Muscle of back (tissue), 3 donors: ENCODE measurements at regions not wholly inside any gene's neighbourhood (a gene's known extent, or its start where the extent isn't known, plus 50 kb on each side); places are given as distances from the start of the nearest gene placed in this dataset.
"Not testable (repeated sequence)": the region's sequence is repeated elsewhere in the genome, so short reads cannot be mapped to it uniquely, and the experiment has no call there.

Source experiments
- DNase-seq, 3 donors: peaks; one replicate each; pipeline versions ENCODE4 v3.0.0 to v3.0.0-alpha.2; 2013

DNA sequence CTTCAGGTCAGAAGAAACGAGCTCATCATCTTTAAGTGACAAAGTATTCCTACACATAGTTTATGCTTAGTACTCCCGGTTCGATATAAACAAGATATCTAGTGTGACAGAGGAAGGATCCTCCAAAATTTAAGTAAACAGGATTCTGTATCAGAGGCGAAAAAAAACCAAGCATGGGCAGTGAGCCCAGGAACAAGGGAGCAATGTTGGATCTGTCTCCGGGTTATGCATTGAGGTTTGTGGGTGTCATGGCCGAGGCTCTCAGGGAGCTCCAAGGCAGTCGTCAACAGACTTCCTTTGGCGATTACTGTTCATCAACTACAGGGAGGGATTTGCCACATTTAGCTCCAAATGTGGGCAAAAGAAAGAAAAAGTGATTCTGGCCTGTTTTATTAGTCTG lies 319.5 kb downstream of the CBLN4 start:
- no peak for DNase-seq

DNA sequence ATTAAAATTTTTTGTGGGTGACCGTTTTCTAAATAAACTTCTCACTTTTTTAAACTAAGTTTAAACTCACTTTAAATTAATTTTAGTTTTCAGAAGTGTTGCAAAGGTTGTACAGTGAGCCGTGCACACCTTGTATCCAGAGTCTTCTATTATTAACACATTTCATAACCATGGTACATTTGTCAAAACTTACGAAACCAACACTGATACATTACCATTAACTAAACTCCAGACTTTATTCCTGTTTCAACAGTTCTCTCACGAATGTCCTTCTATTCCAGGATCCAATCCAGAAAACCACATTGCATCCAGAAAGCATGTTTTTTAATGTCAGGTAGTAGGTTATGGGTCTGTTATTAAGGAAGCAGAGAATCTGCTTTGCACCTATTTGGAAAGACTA lies 319.9 kb downstream of the CBLN4 start:
- DNase-seq = no peak

DNA sequence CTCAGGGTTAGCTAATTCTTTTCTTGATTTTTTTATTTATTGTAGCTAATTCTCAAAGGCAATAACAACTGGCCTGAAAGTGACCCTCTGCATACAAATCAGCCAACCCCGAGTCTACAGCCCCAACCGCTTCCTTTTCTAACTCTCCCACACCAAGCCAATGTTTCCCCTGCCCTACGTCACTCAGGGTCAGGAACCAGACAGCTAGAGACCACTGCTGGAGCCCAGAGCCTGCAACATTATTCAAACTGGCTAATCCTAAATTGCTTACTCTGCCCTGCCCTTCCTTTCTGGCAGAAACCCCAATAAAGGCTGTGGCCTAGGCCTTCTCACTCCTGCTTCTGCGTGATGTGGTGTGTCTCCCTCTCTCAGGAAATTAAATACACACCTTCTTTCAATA lies 320.7 kb downstream of the CBLN4 start:
- peak in 1 of 3 donors; percentile 27 for DNase-seq

DNA sequence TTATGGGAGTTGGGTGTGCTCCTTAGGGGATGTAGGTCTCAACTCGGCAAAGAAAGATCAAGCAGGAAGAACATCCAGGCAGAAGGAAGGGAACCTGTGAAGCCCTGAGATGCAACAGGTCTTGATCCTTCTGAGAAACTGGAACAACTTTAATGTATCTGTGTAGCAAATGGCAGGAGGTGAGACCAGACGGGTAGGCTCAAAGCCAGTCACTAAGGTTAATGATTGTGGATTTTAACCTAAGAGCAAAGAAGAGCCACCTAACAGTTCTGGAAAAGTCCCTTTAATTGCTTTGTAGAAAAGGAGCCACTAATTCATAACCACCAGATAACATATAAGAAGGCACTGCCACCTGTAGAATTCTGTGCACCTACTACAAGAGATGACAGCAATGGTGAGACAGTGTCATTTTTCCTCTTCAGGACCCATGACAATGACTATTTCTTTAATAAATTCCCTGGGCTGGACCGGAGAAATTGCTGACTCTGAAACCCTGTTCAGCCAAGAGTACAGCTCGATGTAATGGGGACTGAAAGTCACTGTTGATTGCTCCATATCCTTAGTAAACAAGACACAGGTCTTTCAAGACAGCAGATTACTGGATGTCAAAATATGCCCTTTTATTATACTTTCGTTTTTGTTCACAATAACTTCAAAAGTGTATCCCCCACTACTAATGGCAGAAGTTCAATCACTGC lies 326.2 kb downstream of the CBLN4 start:
- DNase-seq = no peak

DNA sequence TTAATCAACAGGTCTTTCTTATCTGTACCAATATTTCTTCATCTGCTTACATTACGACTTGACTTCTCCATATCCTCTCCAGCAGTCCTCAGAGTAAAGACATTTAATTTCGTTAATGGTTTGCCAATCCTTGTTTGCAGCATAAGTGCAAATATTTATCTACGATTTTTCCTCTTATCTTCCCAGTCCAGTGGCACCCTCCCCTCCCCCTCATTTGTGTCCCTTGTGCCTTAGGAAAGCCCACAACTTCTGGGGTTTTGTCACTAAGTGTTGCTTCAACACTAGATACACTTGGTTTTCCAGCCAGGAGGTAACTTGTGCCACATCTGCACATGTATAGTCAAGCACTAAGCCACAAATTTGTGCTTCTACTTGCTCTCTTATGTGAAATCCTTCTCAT lies 327.2 kb downstream of the CBLN4 start:
- DNase-seq = no peak

DNA sequence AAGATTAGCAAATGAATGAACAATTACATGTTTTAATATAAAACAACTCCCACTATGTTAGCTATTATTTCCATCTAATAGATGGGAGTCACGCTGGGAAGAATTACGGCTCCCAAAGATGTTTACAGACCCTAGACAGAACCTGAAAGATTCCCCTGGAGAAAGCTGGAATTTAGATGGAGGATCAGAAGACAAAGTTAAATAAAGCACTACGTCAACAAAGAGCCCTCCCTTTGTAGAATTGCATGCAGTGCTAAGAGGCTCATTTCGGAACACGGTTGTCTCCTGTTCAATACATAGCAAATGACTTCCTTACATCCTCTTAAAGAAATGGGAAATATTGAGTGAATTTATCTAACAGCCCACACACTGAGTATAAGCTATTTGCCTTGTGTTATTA lies 328.3 kb downstream of the CBLN4 start:
- no peak for DNase-seq

DNA sequence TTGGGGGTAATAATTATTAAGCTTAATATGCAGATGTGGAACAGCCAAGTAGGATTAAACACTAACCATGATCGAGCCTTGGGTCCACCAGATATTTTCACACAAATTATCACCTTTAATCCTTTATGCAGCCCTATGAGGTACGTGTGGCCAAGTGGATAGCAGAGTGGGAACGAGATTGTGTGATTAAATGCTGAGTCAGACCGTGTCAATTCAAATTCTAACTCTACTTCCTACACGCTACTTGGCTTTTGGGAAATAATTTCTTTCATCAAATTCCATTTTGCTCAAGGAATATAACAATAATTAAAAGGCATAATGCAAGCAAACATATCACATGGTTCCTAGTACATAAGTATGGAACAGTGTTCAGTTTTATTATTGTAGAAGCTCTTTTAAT lies 329.2 kb downstream of the CBLN4 start:
- no peak for DNase-seq

DNA sequence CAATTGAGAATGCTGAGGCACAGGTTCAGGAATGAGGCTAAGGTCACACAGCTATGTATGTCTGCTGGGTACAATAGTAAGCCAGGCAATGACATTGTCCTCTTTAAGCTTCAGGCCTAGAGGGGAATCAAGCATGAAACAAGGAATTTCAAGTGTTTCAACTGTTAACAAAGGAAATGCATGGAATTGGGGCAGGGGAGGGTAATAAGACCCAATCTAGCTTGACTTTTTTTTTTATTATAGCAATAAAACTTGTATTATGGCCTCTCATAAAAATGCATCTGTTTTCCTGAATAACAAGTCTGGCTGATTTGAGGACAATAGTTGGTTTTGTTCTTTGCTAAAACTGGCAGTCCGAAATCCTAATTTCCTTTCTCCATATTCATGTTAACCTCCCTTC lies 336.7 kb downstream of the CBLN4 start:
- no peak for DNase-seq

DNA sequence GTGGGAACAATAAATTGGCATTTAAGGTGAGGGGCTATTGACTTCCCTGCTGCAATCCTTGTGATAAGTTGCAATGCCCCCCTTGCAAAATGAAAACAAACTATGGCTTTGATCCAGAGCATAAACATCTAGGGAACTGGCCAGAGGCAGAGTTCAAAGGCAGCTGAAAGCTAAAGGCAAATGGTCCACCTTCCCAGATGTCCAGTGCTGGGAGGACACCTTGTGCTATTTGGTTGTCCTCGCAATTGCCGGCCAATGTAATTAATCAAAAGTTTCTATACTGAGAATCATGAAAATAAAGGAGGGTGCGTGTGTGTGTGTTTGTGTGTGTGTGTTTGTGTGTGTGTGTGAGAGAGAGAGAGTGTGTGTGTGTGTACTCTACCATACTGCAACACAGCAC lies 337.4 kb downstream of the CBLN4 start:
- DNase-seq = no peak

DNA sequence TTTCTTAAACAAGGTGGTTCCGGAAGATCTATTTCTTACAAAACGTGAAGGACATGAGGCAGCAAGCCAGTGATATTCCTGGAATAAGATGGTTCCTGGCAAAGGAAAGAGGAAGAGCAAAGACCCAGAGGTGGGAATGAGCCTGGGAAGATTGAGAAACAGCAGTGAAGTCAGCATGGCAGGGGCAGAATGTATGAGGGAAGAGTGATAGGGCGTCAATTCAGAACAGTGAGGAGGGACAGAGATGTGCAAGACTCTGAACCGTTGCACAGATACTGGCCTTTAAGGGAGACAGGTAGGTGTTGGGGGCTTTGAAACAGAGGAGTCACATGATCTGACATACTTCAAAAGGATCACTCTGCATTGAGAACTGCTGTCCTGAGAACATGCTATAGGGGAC lies 338.3 kb downstream of the CBLN4 start:
- DNase-seq = no peak

DNA sequence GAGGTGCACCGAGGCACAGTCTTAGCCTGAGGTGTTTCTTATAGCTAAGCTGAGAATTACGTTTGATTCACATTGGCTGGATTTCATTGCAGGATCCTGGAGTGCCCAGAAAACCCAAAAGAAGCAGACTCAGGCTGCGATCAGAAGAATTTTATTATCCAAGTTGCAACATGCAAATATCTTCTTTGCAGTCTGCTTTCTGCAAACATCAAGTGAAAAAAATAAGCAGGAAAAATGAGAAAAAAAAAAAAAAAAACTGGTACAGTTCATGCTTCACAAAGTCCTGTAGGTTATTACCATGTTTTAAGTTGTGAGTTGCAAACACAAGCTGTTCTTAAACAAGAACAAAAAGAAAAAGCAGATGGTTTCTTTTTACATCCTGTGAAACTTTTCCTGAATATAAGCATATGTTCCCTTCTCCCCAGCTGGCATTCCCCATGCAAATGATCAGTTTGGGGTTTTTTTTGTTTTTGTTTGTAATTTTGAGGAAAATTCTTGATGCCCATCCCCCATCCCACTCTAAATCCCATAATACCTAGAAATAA lies 349.0 kb downstream of the CBLN4 start:
- no peak for DNase-seq

DNA sequence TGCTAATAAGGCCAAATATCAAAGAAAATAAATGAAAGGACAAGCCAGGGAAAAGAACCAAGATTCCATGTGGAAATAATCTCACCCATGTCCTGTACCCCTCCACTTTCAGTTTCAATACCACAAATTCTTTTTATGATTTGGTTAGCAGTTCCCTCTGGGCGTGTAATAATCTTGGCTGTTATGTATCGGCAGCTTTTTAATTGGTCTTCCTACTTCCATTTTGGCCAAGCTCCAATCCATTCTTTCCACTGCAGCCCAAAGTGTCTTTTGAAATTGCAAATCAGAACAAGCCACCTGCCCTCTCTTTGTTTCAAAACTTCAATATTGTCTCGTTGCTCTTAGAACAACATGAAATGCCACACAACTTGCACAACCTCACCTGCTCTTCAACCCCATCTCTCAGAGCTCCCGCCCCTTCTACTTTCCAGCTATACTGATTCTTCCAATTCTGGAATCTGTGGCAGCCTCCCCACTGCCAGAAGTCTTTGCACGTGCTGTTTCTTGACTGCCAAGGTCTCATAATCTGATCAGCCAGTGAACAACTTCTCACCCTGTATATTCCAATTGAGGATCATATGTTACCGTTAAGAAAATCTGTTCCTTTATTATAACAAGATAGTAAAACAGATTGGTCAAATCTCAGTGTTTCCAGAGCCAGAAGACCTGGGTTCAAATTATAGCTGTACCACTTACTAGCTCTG lies 354.5 kb downstream of the CBLN4 start:
- DNase-seq = peak in 1 of 3 donors; percentile 15

DNA sequence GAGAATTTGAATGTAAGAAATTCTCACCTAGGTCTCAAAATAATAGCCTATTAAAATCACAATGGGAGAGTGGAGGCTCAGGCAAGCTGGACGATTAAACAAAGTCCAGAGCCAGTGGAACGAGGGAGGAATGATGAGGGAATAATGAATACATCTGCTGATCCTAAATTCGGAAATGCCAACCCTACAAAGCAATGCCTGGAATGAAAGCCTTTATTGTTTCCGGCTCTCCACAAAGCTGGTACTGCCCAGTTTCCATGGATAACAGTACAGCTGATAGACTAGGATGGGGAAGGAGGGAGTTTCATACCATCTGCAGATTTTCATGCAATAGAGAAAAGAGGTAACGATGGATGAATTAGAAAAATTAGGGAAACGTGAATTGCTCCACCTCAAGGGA lies 356.1 kb downstream of the CBLN4 start:
- peak in 2 of 3 donors; percentile 7 to 19 for DNase-seq

DNA sequence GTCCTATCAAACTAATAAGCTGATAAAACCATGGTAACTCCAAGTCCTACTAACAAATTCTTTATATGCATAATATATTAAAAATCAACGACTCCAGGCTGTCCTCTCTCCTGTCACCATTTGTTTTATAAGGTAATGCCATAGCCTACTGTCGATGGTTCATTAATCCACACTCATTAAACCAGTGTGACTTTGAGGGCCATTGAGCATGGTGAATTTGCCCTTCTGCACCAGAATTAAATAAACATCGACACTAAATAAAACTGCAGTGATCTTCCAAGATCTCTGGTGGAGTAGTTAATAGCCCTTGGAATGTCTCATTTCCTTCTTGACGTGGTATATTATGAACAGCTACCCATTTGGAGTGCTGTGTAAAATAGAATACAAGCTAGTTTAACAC lies 358.5 kb downstream of the CBLN4 start:
- no peak for DNase-seq

DNA sequence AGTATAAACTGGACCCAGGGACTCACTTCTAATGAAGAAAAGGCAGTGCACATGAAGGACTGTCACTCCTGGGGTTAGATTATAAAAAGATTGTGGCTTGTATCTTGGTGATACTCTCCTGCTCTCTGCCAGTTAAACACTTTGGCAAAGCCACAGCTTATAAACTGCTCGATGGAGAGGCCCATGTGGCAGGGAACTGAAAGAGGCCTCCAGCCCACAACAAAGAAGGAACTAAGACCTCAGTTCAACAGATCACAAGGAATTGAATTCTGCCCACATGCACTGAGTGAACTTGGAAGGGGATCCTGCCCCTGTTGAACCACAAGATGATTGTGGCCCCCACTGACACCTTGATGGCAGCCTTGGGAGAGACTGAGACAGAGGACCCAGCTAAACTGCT lies 363.8 kb downstream of the CBLN4 start:
- no peak for DNase-seq

DNA sequence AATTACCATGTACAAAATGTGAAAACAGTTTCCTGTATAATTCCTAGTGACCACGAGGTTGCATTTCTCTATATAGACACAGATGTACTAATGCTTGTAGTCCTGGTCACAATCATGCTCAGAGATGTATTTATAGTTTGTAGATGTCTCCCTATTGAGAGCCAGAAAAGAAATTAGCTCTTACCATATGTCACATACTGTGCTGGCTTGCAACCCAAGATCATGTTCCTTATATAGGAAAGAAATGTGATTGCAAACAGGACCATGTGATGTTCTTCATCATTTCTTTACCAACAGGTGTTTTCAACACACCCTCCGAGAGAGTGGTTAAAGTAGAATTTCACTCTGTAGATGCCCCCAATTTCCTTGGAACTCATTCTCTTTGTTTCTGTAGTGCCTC lies 369.4 kb downstream of the CBLN4 start:
- DNase-seq = no peak

DNA sequence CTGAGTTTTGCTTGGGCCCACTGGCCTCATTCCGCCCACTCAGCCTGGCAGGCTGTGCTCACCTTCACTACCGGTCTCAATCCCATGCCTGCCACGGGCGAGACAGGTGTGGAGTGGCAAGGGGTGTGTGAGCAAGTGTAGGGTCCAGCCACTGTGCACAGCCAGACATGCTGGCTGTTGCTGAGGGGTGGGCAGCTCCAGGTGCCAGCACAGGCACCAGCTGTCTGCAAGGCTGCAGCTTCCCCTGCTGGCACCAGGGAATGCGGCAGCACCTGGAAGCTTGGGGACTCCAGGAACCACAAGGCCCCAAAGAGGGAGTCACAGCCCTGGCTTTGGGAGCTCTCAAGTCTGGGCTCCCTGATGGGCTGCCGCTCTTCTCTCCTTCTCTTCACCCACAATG lies 372.7 kb downstream of the CBLN4 start:
- DNase-seq = no peak

DNA sequence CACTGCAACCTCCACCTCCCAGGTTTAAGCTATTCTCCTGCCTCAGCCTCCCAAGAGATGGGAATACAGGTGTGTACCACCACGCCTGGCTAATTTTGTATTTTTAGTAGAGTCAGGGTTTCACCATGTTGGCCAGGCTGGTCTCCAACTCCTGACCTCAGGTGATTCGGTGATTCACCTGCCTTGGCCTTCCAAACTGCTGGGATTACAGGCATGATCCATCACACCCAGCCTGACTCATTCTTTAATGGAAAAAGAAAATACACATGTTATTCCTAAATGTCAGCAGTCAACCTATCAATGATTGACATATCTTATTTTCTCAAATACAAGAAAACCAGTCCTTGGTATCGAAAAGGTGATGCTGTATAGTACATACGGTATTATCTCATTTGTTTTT lies 376.2 kb downstream of the CBLN4 start:
- not testable (repeated sequence) for DNase-seq

DNA sequence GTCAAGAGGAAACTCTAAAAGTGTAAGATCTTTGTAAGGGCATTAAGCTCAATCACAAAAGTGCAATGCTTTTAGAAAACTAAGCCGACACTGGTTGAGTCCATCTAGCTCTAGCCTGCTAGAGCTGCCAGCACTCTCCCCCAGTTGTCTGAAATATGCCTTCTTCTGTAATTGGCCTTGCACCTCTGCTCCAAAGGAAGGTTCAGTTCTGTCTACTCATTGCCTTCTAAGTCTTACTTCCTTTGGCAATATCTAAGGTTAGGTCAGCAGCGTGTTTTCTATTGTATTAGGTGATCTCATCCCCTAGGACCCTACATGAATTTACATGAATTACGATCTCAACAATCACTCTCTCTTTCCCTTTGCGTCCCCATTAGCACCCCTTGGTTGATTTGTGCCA lies 378.6 kb downstream of the CBLN4 start:
- no peak for DNase-seq

DNA sequence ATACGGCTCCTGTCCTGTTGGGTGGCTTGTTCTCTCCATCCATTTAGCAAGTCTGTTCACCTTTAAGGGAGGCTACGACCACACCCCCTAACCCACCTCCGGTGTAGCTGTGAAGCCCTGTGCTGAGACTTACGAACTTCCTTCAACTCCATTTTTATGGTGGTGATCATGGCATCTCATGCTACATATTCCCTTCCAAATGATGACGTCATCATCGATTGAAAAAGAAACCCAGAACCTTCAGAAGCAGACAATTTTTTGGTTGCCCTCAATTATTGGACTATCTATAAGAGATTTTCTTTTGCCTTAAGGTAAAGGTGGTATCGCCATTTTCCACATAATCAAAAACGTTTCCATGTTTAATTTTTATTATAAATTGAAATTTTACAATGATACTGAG lies 389.0 kb downstream of the CBLN4 start:
- DNase-seq = no peak

DNA sequence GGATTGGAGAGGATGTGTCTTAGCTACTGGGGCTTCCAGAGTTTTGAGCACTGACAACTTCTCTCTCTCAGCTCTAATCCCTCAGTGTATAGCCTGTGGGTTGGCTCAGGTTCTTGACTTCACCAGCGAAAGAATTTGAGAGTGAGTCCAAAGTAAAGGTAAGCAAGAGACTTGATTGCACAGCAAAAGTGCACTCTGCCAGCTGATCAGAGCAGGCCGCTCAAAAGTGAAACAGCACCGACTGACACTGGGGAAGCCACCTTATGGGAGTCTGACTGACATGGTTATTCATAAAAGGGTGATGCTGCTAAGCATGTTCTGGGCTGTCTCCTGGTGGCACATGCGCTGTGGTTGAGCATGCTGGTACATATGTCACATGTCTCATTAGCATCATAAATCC lies 389.5 kb downstream of the CBLN4 start:
- DNase-seq = no peak

DNA sequence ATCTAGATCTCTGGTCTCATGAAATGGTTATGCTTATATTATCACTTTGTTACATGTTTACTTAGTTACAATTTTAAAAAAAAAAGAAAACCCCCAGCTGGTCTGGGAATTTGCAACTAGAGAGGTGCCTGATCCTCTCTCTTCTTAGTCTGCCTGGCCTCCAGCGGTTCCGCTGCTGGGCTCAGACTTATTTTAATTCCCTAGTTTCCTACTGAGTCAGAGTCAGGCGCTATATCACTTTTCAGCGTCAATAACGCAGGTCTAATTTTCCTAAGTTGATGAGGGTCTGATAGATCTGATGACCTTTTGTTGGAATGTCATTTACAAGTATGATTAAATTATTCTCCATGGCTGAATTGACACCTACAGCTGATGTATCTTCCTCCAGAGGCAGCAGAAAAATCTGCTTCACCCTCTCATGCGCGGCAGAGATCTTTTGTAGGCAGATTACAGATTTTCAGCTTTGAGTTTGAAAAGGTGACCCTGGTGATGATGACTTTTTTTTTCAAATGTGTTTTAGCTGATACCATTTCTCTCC lies 391.0 kb downstream of the CBLN4 start:
- no peak for DNase-seq

DNA sequence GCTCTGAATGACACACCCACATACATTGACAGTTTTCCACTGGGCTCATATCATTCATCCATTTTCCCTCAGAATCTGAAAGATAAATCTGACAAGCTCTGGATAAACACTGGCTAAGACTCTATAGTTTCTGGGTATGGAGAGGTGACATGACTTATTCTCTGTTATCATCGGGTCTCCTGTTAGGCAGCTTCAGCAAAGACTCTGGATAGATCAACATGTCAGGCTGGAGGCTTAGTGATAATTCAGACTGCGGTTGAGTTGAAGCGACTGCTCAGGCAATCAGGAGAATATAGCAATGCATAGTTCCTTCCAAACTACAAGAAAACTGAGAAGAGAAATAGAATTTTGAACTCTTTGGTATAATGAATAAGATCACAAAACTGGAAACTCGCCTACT lies 394.6 kb downstream of the CBLN4 start:
- DNase-seq = no peak
